ENCODE measurements at regions not wholly inside any gene's neighbourhood (a gene's known extent, or its start where the extent isn't known, plus 50 kb on each side); places are given as distances from the start of the nearest gene placed in this dataset.
A peak's percentile ranks its signal among the peaks of the same experiment; 100 is the strongest.

- H3K4me3 ChIP-seq (ENCODE audit: low read depth, low read length) = no peak overlapping the region
- TF ChIP-seq CTCF (conservative IDR thresholded peaks at IDR 0.05; ENCODE audit: low read depth, low read length) = no peak
- no peak for DNase-seq (ENCODE audit: low read depth)
These were observed 93.3 kb downstream of the RCN1 start for GRCh38 chr11:32184041-32184722.

GRCh38 chr11:32184723-32185376, 94.0 kb downstream of the RCN1 start:
- DNase-seq (ENCODE audit: low read depth) = no peak
- no peak overlapping the region for H3K4me3 ChIP-seq (ENCODE audit: low read depth, low read length)
- TF ChIP-seq CTCF (conservative IDR thresholded peaks at IDR 0.05; ENCODE audit: low read depth, low read length) = no peak

- no peak overlapping the region for H3K4me3 ChIP-seq (ENCODE audit: low read depth, low read length)
- no peak for DNase-seq (ENCODE audit: low read depth)
- no peak for TF ChIP-seq CTCF (conservative IDR thresholded peaks at IDR 0.05; ENCODE audit: low read depth, low read length)
These were observed 95.2 kb downstream of the RCN1 start for GRCh38 chr11:32186118-32186517.

DNA sequence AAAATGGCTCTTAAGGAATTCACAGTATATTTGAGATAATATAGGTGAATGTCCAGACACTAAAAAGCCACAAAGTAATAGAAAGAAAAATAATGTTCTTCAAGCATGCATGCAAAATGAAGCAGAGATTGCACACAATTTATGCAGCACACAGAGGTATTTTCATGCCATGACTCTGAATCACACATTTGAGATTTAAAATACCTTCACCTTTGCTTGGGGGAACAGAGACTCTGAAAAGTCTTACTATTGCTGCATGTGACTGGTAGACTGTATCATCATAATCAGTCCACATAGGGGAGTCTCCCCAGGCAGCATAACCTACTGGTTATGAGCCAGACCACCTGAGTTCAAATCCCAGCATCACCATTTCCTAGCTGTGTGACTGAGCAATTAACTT, 96.2 kb downstream of the RCN1 start:
- H3K4me3 ChIP-seq (ENCODE audit: low read depth, low read length) = no peak overlapping the region
- no peak for DNase-seq (ENCODE audit: low read depth)
- no peak for TF ChIP-seq CTCF (conservative IDR thresholded peaks at IDR 0.05; ENCODE audit: low read depth, low read length)

- no peak overlapping the region for H3K4me3 ChIP-seq (ENCODE audit: low read depth, low read length)
- no peak for DNase-seq (ENCODE audit: low read depth)
- TF ChIP-seq CTCF (conservative IDR thresholded peaks at IDR 0.05; ENCODE audit: low read depth, low read length) = peak; percentile 32
These were observed 97.9 kb downstream of the RCN1 start for GRCh38 chr11:32188785-32189184.

DNA sequence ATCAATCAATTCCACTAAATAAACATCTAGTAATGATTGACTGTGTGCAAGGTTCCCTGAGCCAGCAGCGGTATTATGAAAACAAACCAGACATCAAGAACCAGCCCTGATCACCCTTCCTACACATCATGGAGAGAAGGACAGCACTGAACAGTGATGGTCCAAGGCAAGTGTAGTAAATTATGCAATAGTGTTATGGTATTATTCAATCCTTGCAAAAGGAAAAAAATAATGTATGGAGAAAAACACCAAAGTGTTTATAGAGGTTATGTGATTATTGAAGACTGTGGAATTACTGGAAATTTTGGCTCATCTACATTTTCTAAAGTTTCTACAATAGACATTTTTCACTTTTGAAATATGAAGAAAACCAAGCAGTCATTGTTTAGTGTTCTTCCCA, 105.3 kb downstream of the RCN1 start:
- no peak for TF ChIP-seq CTCF (conservative IDR thresholded peaks at IDR 0.05; ENCODE audit: low read depth, low read length)

DNA sequence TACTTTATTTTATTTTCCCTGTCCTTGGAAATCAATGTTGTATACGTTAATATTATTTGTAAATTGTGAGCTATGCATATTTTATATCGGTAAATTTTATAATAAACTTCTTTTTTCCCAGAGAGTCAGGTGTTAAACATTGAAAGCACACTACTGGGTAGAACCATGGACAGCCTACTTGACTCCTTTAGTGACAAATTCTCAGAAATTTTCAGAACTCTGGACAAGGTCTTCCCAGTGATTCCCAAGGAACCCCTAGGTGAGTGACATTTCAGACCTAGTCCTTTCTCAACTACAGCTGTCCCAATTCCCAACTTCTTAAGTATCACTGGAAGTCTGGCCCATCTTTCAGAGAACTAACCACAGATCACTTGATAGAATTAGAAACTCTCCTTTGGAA, 107.2 kb downstream of the RCN1 start:
- no peak for DNase-seq (ENCODE audit: low read depth)
- TF ChIP-seq CTCF (conservative IDR thresholded peaks at IDR 0.05; ENCODE audit: low read depth, low read length) = no peak
- H3K4me3 ChIP-seq (ENCODE audit: low read depth, low read length) = no peak overlapping the region

More for the DNA sequence above, 105.3 kb downstream of the RCN1 start:
- DNase-seq (ENCODE audit: low read depth) = no peak
- H3K4me3 ChIP-seq (ENCODE audit: low read depth, low read length) = no peak overlapping the region

Measured in choroid plexus epithelial cell (primary cell).